Lower leg skin (tissue), 3 donors: ENCODE measurements at regions not wholly inside any gene's neighbourhood (a gene's known extent, or its start where the extent isn't known, plus 50 kb on each side); places are given as distances from the start of the nearest gene placed in this dataset.

Source experiments
- CTCF ChIP-seq, 3 donors: fragments of 450-650 bp; IDR thresholded peaks; one replicate each; pipeline ENCODE4 v1.5.1; 2016; ENCODE audit warnings: antibody characterized with exemption in 3 of 3, mild to moderate bottlenecking in 3 of 3, moderate library complexity in 2 of 3
- POLR2A ChIP-seq, 2 donors: fragments of 450-650 bp; IDR thresholded peaks; one replicate each; pipeline ENCODE4 v1.6.1; 2016 to 2017; ENCODE audit warnings: antibody characterized with exemption in 2 of 2, mild to moderate bottlenecking in 1 of 2, moderate library complexity in 1 of 2

GRCh38 chr16:6726621-6727020 is 606.0 kb upstream of the RBFOX1 start:
- TF ChIP-seq CTCF (IDR thresholded peaks at IDR 0.05): no peak
- TF ChIP-seq POLR2A (IDR thresholded peaks at IDR 0.05): no peak
